ENCODE measurements at regions not wholly inside any gene's neighbourhood (a gene's known extent, or its start where the extent isn't known, plus 50 kb on each side); places are given as distances from the start of the nearest gene placed in this dataset.
"Not testable (repeated sequence)": the region's sequence is repeated elsewhere in the genome, so short reads cannot be mapped to it uniquely, and the experiment has no call there.

DNA sequence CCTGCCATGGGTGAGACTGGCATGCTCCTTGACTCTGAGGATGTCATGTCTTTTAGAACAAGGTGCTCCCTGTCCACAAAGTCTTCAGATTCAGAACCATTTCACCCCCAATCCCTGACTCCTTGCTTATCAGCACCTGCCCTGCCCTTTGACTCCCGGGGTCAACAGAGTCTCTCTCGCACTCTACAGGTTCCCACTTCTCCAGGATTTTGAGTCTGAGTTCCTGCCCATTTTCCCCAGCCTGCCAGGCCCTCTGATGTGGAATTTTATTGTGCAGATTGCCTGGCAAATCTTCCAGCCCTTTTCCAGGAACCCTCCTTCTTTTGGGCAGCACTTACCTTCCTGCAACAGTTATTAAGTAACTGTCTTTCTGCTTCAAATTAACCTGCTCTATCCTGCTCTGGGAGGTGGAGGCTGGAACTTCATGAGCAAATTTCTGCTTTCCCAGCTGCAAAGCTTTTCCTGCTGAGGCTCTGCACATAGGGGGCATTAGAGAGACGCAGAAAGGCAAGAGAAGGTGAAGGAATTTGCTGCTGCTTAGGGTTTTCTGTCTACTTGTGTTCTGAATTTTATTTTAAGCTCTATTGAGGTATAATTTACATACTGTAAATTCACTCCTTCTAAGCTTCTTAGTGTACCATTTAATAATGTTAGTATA, 259.1 kb downstream of the PCNX1 start:
- no peaks in the 10 kb centered on the region for H3K36me3 Mint-ChIP-seq
- ChIA-PET CTCF (interaction anchor here (0.6 to 2.5 kb wide), 35 partner anchors 9 to 586 kb away, joined by 3 to 28 read pairs (median 3); partner anchors contain the start of gene SIPA1L1), POLR2A (interaction anchor here (1.8 kb wide), 1 partner anchor 18 kb away, joined by 3 read pairs; no protein-coding TSS in a partner anchor)
- no peak overlapping the region for H3K4me3 Mint-ChIP-seq
- TF ChIP-seq OVOL2 (CRISPR knock-in tag; IDR thresholded peaks at IDR 0.05; ENCODE audit: borderline replicate concordance) (no peak), TCF7 (CRISPR knock-in tag; IDR thresholded peaks at IDR 0.05; ENCODE audit: low read depth) (no peak), HMGXB4 (CRISPR knock-in tag; IDR thresholded peaks at IDR 0.05) (no peak), PRRX2 (CRISPR knock-in tag; IDR thresholded peaks at IDR 0.05) (no peak), ZNF263 (CRISPR knock-in tag; IDR thresholded peaks at IDR 0.05; ENCODE audit: low read depth) (no peak)
- ATAC-seq (peak; percentile 85), DNase-seq (ENCODE audit: low spot score) (peak; percentile 39)
- no peak overlapping the region for H3K27ac Mint-ChIP-seq
- H3K9me3 Mint-ChIP-seq: peaks cover 3% of the 10 kb centered on the region; the same call in 1 of the 2 replicates
- peaks cover 3% of the 10 kb centered on the region for H3K4me1 Mint-ChIP-seq
- H3K27me3 Mint-ChIP-seq (ENCODE audit: low read depth): no peaks in the 10 kb centered on the region; the same call in 1 of the 2 replicates

GRCh38 chr14:71167325-71167950, 260.2 kb downstream of the PCNX1 start:
- not testable (repeated sequence) for H3K4me1 Mint-ChIP-seq; DNase-seq (ENCODE audit: low spot score); ATAC-seq; H3K9me3 Mint-ChIP-seq; H3K27ac Mint-ChIP-seq; H3K27me3 Mint-ChIP-seq (ENCODE audit: low read depth); H3K4me3 Mint-ChIP-seq; H3K36me3 Mint-ChIP-seq
- CTCF ChIA-PET: interaction anchor here (1.1 to 2.5 kb wide), 8 partner anchors 21 to 379 kb away, joined by 3 to 28 read pairs (median 6); no protein-coding TSS in a partner anchor
- POLR2A ChIA-PET: interaction anchor here (1.8 kb wide), 1 partner anchor 17 kb away, joined by 3 read pairs; no protein-coding TSS in a partner anchor

- H3K27ac Mint-ChIP-seq: not testable (repeated sequence)
- CTCF ChIA-PET: interaction anchor here (0.6 to 2.5 kb wide), 3 partner anchors 119 to 147 kb away, joined by 3 to 28 read pairs (median 5); no protein-coding TSS in a partner anchor
- POLR2A ChIA-PET: interaction anchor here (1.8 kb wide), 1 partner anchor 16 kb away, joined by 3 read pairs; no protein-coding TSS in a partner anchor
Observed at GRCh38 chr14:71168161-71168560, 260.9 kb downstream of the PCNX1 start.

DNA sequence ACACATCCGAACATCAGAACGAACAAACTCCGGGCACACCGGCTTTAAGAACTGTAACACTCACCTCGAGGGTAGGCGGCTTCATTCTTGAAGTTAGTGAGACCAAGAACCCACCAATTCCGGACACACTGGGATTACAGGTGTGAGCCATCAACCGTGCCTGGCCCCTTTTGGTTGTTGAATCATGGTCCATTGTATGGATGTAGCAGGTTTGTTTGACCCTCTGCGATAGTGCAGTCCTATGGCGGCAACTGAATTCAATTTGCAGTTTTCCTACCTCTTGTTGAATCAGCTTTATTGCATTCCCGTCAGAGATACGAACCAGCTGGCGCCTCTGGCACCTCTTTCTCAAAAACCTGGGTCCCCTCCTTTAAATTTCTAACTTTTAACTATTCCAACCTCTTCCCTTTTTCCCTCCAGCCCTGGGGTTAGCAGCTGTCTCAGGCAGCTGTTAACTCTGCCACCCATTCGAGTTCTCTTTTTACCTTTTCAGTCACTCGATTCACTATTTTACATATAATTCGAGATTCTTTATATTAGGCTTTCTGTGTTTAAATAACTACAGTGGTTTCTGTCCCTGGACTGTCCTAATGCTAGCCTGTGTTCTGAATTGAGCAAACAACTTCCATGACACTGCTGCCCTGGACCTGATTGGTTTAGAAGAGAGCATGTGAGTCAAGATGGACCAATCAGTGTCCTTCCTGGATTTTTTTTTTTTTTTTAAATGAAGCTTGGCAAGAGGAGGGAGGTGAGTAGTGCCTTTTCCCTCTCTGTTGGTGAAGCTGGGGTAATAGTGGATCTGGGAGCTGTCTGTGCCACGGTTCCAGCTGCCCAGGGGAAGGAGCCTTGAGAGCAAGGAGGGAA, 261.5 kb downstream of the PCNX1 start:
- Mint-ChIP-seq H3K4me3 (no peak overlapping the region), H3K36me3 (no peaks in the 10 kb centered on the region), H3K27ac (no peak overlapping the region), H3K4me1 (peaks cover 3% of the 10 kb centered on the region), H3K9me3 (no peaks in the 10 kb centered on the region), H3K27me3 (ENCODE audit: low read depth) (no peaks in the 10 kb centered on the region; the same call in 1 of the 2 replicates)
- DNase-seq (ENCODE audit: low spot score) (no peak), ATAC-seq (no peak)
- TF ChIP-seq ZNF281 (CRISPR knock-in tag; IDR thresholded peaks at IDR 0.05) (no peak), PRRX2 (CRISPR knock-in tag; IDR thresholded peaks at IDR 0.05) (no peak), NFYB (CRISPR knock-in tag; conservative IDR thresholded peaks at IDR 0.05; ENCODE audit: low read depth) (0 out of 2 replicates have a peak, but pooled peaks have one; percentile 43), USF2 (CRISPR knock-in tag; IDR thresholded peaks at IDR 0.05) (peak; percentile 42), RELA (CRISPR knock-in tag; IDR thresholded peaks at IDR 0.05; ENCODE audit: borderline replicate concordance) (no peak), ZNF263 (CRISPR knock-in tag; IDR thresholded peaks at IDR 0.05; ENCODE audit: low read depth) (no peak), ZNF219 (CRISPR knock-in tag; IDR thresholded peaks at IDR 0.05; ENCODE audit: borderline replicate concordance) (no peak)
- ChIA-PET CTCF (interaction anchor here (0.6 to 2.5 kb wide), 3 partner anchors 43 to 141 kb away, joined by 3 to 28 read pairs (median 3); no protein-coding TSS in a partner anchor), POLR2A (no interaction called here)

More at GRCh38 chr14:71168161-71168560, 260.9 kb downstream of the PCNX1 start:
- not testable (repeated sequence) for DNase-seq (ENCODE audit: low spot score); ATAC-seq; H3K36me3 Mint-ChIP-seq; H3K4me1 Mint-ChIP-seq; H3K4me3 Mint-ChIP-seq; H3K27me3 Mint-ChIP-seq (ENCODE audit: low read depth); H3K9me3 Mint-ChIP-seq

Data from WTC11 (cell line).